HEK293T (cell line): ENCODE measurements at regions not wholly inside any gene's neighbourhood (a gene's known extent, or its start where the extent isn't known, plus 50 kb on each side); places are given as distances from the start of the nearest gene placed in this dataset.

Source experiments
- ARNT ChIP-seq: fragments of 450-650 bp; IDR thresholded peaks from 2 replicates; pipeline ENCODE4 v1.6.1; 2017; ENCODE audit warnings: mild to moderate bottlenecking
- BHLHE40 ChIP-seq: fragments of 450-650 bp; IDR thresholded peaks from 2 replicates; pipeline ENCODE4 v1.6.1; 2016; ENCODE audit warnings: mild to moderate bottlenecking, moderate library complexity, borderline replicate concordance
- CTBP1 ChIP-seq: fragments of 450-650 bp; IDR thresholded peaks from 2 replicates; pipeline ENCODE4 v1.6.1; 2016; ENCODE audit warnings: borderline replicate concordance
- ELF4 ChIP-seq: fragments of 450-650 bp; IDR thresholded peaks from 2 replicates; pipeline ENCODE4 v1.6.1; 2017; ENCODE audit warnings: antibody characterized with exemption
- FOXA1 ChIP-seq: fragments of 450-650 bp; IDR thresholded peaks from 2 replicates; pipeline ENCODE4 v1.6.1; 2016; ENCODE audit warnings: mild to moderate bottlenecking
- FOXK2 ChIP-seq: fragments of 450-650 bp; IDR thresholded peaks from 2 replicates; pipeline ENCODE4 v1.6.1; 2016; ENCODE audit warnings: mild to moderate bottlenecking
- FOXM1 ChIP-seq: fragments of 450-650 bp; IDR thresholded peaks from 2 replicates; pipeline ENCODE4 v1.6.1; 2017; ENCODE audit warnings: mild to moderate bottlenecking, borderline replicate concordance
- HDGF ChIP-seq: fragments of 450-650 bp; IDR thresholded peaks from 2 replicates; pipeline ENCODE4 v1.6.1; 2017; ENCODE audit warnings: antibody characterized with exemption, borderline replicate concordance
- SP1 ChIP-seq: fragments of 450-650 bp; IDR thresholded peaks from 2 replicates; pipeline ENCODE4 v1.6.1; 2017
- SUZ12 ChIP-seq: fragments of 450-650 bp; IDR thresholded peaks from 2 replicates; pipeline ENCODE4 v1.6.1; 2016; ENCODE audit warnings: mild to moderate bottlenecking
- ZNF384 ChIP-seq: fragments of 450-650 bp; IDR thresholded peaks from 2 replicates; pipeline ENCODE4 v1.6.1; 2016
- TF ChIP-seq, protein P1 (sequence below): fragments of 450-650 bp; IDR thresholded peaks from 2 replicates; pipeline ENCODE4 v1.6.1; 2016

GRCh38 chr6:106856227-106856874, 118.2 kb downstream of the CD24 start:
- TF ChIP-seq FOXK2 (no peak), ZNF384 (no peak), SUZ12 (no peak), HDGF (no peak), BHLHE40 (no peak), ARNT (no peak), CTBP1 (no peak), ELF4 (no peak), FOXA1 (no peak), SP1 (no peak), FOXM1 (no peak)
- TF ChIP-seq, protein P1, sequence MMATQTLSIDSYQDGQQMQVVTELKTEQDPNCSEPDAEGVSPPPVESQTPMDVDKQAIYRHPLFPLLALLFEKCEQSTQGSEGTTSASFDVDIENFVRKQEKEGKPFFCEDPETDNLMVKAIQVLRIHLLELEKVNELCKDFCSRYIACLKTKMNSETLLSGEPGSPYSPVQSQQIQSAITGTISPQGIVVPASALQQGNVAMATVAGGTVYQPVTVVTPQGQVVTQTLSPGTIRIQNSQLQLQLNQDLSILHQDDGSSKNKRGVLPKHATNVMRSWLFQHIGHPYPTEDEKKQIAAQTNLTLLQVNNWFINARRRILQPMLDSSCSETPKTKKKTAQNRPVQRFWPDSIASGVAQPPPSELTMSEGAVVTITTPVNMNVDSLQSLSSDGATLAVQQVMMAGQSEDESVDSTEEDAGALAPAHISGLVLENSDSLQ = no peak
